ENCODE measurements at regions not wholly inside any gene's neighbourhood (a gene's known extent, or its start where the extent isn't known, plus 50 kb on each side); places are given as distances from the start of the nearest gene placed in this dataset.

- H3K9ac ChIP-seq (ENCODE audit: low read length) = no peak overlapping the region
- no peak for TF ChIP-seq EZH2phosphoT487 (IDR thresholded peaks at IDR 0.05; ENCODE audit: low read length)
- no peak for TF ChIP-seq EZH2 (optimal IDR thresholded peaks at IDR 0.05; ENCODE audit: low read depth, low read length)
- H3K4me2 ChIP-seq (ENCODE audit: low read depth, low read length) = no peak overlapping the region
- no peak overlapping the region for H2AFZ ChIP-seq (ENCODE audit: low read length)
- no peaks in the 10 kb centered on the region for H3F3A ChIP-seq (ENCODE audit: insufficient read depth, low read length)
- no peaks in the 10 kb centered on the region for H3K36me3 ChIP-seq (replicated peaks; ENCODE audit: insufficient read depth, low read length)
- no peaks in the 10 kb centered on the region for H3K9me2 ChIP-seq (replicated peaks; ENCODE audit: insufficient read depth, low read length)
- H3K27me3 ChIP-seq (replicated peaks; ENCODE audit: insufficient read depth, low read length) = no peaks in the 10 kb centered on the region
- no peak overlapping the region for H3K4me3 ChIP-seq (ENCODE audit: low read length)
- no peaks in the 10 kb centered on the region for H4K20me1 ChIP-seq (ENCODE audit: insufficient read depth, low read length)
- H3K4me1 ChIP-seq (ENCODE audit: low read length) = no peaks in the 10 kb centered on the region
- H3K79me2 ChIP-seq (ENCODE audit: low read length) = no peaks in the 10 kb centered on the region
- no peak for DNase-seq
- no peak overlapping the region for H3K27ac ChIP-seq (ENCODE audit: low read length)
- H3K9me3 ChIP-seq (replicated peaks; ENCODE audit: insufficient read depth, low read length) = no peaks in the 10 kb centered on the region
These were observed 126.1 kb upstream of the HAND1 start for GRCh38 chr5:154603953-154604679.

GRCh38 chr5:154603485-154603884 is 125.5 kb upstream of the HAND1 start:
- TF ChIP-seq EZH2 (optimal IDR thresholded peaks at IDR 0.05; ENCODE audit: low read depth, low read length) = no peak
- no peak for TF ChIP-seq CTCF (IDR thresholded peaks at IDR 0.05; ENCODE audit: low read length)
- TF ChIP-seq EZH2phosphoT487 (IDR thresholded peaks at IDR 0.05; ENCODE audit: low read length) = no peak
- Histone ChIP-seq H3K4me3 (ENCODE audit: low read length) (no peak overlapping the region), H3K27ac (ENCODE audit: low read length) (no peak overlapping the region), H3K79me2 (ENCODE audit: low read length) (no peaks in the 10 kb centered on the region), H3K27me3 (replicated peaks; ENCODE audit: insufficient read depth, low read length) (no peaks in the 10 kb centered on the region), H3K9me2 (replicated peaks; ENCODE audit: insufficient read depth, low read length) (no peaks in the 10 kb centered on the region), H3K9ac (ENCODE audit: low read length) (no peak overlapping the region), H3F3A (ENCODE audit: insufficient read depth, low read length) (no peaks in the 10 kb centered on the region), H3K4me2 (ENCODE audit: low read depth, low read length) (no peak overlapping the region), H2AFZ (ENCODE audit: low read length) (no peak overlapping the region), H4K20me1 (ENCODE audit: insufficient read depth, low read length) (no peaks in the 10 kb centered on the region), H3K9me3 (replicated peaks; ENCODE audit: insufficient read depth, low read length) (no peaks in the 10 kb centered on the region), H3K4me1 (ENCODE audit: low read length) (no peaks in the 10 kb centered on the region), H3K36me3 (replicated peaks; ENCODE audit: insufficient read depth, low read length) (no peaks in the 10 kb centered on the region)
- no peak for DNase-seq

GRCh38 chr5:154603011-154603410 is 125.0 kb upstream of the HAND1 start:
- Histone ChIP-seq H3K4me1 (ENCODE audit: low read length) (no peaks in the 10 kb centered on the region), H3K9ac (ENCODE audit: low read length) (no peak overlapping the region), H3F3A (ENCODE audit: insufficient read depth, low read length) (no peaks in the 10 kb centered on the region), H3K27me3 (replicated peaks; ENCODE audit: insufficient read depth, low read length) (no peaks in the 10 kb centered on the region), H4K20me1 (ENCODE audit: insufficient read depth, low read length) (no peaks in the 10 kb centered on the region), H2AFZ (ENCODE audit: low read length) (no peak overlapping the region), H3K79me2 (ENCODE audit: low read length) (no peaks in the 10 kb centered on the region), H3K27ac (ENCODE audit: low read length) (no peak overlapping the region), H3K36me3 (replicated peaks; ENCODE audit: insufficient read depth, low read length) (no peaks in the 10 kb centered on the region), H3K4me2 (ENCODE audit: low read depth, low read length) (no peak overlapping the region), H3K4me3 (ENCODE audit: low read length) (no peak overlapping the region), H3K9me3 (replicated peaks; ENCODE audit: insufficient read depth, low read length) (no peaks in the 10 kb centered on the region), H3K9me2 (replicated peaks; ENCODE audit: insufficient read depth, low read length) (no peaks in the 10 kb centered on the region)
- no peak for DNase-seq
- TF ChIP-seq CTCF (IDR thresholded peaks at IDR 0.05; ENCODE audit: low read length) = no peak
- TF ChIP-seq EZH2 (optimal IDR thresholded peaks at IDR 0.05; ENCODE audit: low read depth, low read length) = no peak
- TF ChIP-seq EZH2phosphoT487 (IDR thresholded peaks at IDR 0.05; ENCODE audit: low read length) = no peak

GRCh38 chr5:154601014-154601413 is 123.0 kb upstream of the HAND1 start:
- Histone ChIP-seq H3K9me2 (replicated peaks; ENCODE audit: insufficient read depth, low read length) (no peaks in the 10 kb centered on the region), H3K9me3 (replicated peaks; ENCODE audit: insufficient read depth, low read length) (no peaks in the 10 kb centered on the region), H3K27me3 (replicated peaks; ENCODE audit: insufficient read depth, low read length) (no peaks in the 10 kb centered on the region), H4K20me1 (ENCODE audit: insufficient read depth, low read length) (no peaks in the 10 kb centered on the region), H3K79me2 (ENCODE audit: low read length) (no peaks in the 10 kb centered on the region), H3K4me1 (ENCODE audit: low read length) (no peaks in the 10 kb centered on the region), H3F3A (ENCODE audit: insufficient read depth, low read length) (no peaks in the 10 kb centered on the region), H3K36me3 (replicated peaks; ENCODE audit: insufficient read depth, low read length) (no peaks in the 10 kb centered on the region), H3K4me3 (ENCODE audit: low read length) (no peak overlapping the region), H3K27ac (ENCODE audit: low read length) (no peak overlapping the region), H3K4me2 (ENCODE audit: low read depth, low read length) (no peak overlapping the region), H2AFZ (ENCODE audit: low read length) (no peak overlapping the region), H3K9ac (ENCODE audit: low read length) (no peak overlapping the region)
- DNase-seq = no peak
- TF ChIP-seq CTCF (IDR thresholded peaks at IDR 0.05; ENCODE audit: low read length) (no peak), EZH2 (optimal IDR thresholded peaks at IDR 0.05; ENCODE audit: low read depth, low read length) (no peak), EZH2phosphoT487 (IDR thresholded peaks at IDR 0.05; ENCODE audit: low read length) (no peak)

All from MM.1S (cell line).